ENCODE measurements at regions not wholly inside any gene's neighbourhood (a gene's known extent, or its start where the extent isn't known, plus 50 kb on each side); places are given as distances from the start of the nearest gene placed in this dataset.
A peak's percentile ranks its signal among the peaks of the same experiment; 100 is the strongest.

DNA sequence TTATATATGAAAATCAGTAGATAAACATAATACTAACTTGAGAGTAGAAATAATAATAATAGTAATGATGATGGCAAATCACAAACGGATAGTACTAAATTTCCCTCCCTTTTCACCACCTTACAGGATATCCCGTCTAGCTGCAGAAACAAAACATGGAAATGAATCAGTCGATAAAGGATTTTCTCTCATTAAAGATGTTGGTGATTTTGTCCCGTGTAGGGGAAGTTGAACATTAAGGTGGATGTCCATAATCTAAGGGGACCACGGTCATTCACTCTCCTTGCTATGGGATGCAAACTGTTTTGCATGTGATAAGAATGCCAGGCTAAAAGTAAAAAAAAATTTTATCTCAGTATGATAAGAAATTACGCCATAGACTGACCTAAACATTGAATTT lies 1027.7 kb upstream of the NR2F2 start:
- peaks cover 9% of the 10 kb centered on the region; the same call in 1 of the 2 replicates for H3K9me3 ChIP-seq
- DNase-seq, result no peak
- no peak overlapping the region for H3K4me3 ChIP-seq
- no peaks in the 10 kb centered on the region for H3K36me3 ChIP-seq
- no peaks in the 10 kb centered on the region for H3K27me3 ChIP-seq

- Histone ChIP-seq H3K4me3 (no peak overlapping the region), H3K36me3 (no peaks in the 10 kb centered on the region), H3K9me3 (peaks cover 9% of the 10 kb centered on the region; the same call in 1 of the 2 replicates), H3K27me3 (no peaks in the 10 kb centered on the region)
- DNase-seq, result no peak
Observed at GRCh38 chr15:95303713-95304112, 1026.8 kb upstream of the NR2F2 start.

- H3K36me3 ChIP-seq, result no peaks in the 10 kb centered on the region
- no peak for DNase-seq
- peak overlapping the region; percentile 2; the same call in 1 of the 2 replicates for H3K4me3 ChIP-seq
- peaks cover 9% of the 10 kb centered on the region; the same call in 1 of the 2 replicates for H3K9me3 ChIP-seq
- no peaks in the 10 kb centered on the region for H3K27me3 ChIP-seq
Observed at GRCh38 chr15:95304151-95304946, 1026.2 kb upstream of the NR2F2 start.

GRCh38 chr15:95304947-95305400 lies 1025.5 kb upstream of the NR2F2 start:
- no peak overlapping the region for H3K4me3 ChIP-seq
- DNase-seq, result no peak
- H3K27me3 ChIP-seq, result no peaks in the 10 kb centered on the region
- H3K9me3 ChIP-seq, result peaks cover 9% of the 10 kb centered on the region; the same call in 1 of the 2 replicates
- no peaks in the 10 kb centered on the region for H3K36me3 ChIP-seq

DNA sequence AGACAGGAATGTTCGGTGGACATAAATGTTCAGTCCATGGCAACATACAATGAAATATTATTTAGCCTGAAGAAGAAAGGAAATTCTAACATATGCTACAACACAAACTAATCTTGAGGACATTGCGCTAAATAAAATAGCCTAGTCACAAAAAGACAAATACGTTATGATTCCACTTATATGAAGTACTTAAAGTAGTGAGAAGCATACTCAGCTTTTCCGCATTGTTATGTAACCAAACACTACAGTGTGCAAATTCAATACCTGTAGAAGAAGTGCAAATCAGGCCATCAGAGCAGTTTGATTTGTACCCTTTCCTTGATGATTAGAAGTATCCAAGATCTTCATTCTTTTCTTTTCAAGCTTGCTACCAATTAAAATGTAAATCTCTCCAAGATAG lies 1023.4 kb upstream of the NR2F2 start:
- Histone ChIP-seq H3K27me3 (no peaks in the 10 kb centered on the region), H3K36me3 (no peaks in the 10 kb centered on the region), H3K4me3 (no peak overlapping the region), H3K9me3 (peaks cover 3% of the 10 kb centered on the region; the same call in 1 of the 2 replicates)
- DNase-seq, result no peak

- Histone ChIP-seq H3K4me3 (no peak overlapping the region), H3K9me3 (no peaks in the 10 kb centered on the region)
- DNase-seq, result no peak
Observed at GRCh38 chr15:95319242-95319641, 1011.3 kb upstream of the NR2F2 start.

GRCh38 chr15:95323796-95324195 lies 1006.7 kb upstream of the NR2F2 start:
- no peak for DNase-seq
- Histone ChIP-seq H3K9me3 (no peaks in the 10 kb centered on the region), H3K36me3 (no peaks in the 10 kb centered on the region), H3K4me3 (no peak overlapping the region), H3K27me3 (no peaks in the 10 kb centered on the region)

More at GRCh38 chr15:95319242-95319641, 1011.3 kb upstream of the NR2F2 start:
- no peaks in the 10 kb centered on the region for H3K27me3 ChIP-seq
- H3K36me3 ChIP-seq, result no peaks in the 10 kb centered on the region

- Histone ChIP-seq H3K4me3 (no peak overlapping the region), H3K36me3 (no peaks in the 10 kb centered on the region), H3K9me3 (no peaks in the 10 kb centered on the region), H3K27me3 (no peaks in the 10 kb centered on the region)
- DNase-seq, result no peak
Observed at GRCh38 chr15:95324656-95325055, 1005.8 kb upstream of the NR2F2 start.

GRCh38 chr15:95325763-95326404 lies 1004.6 kb upstream of the NR2F2 start:
- no peaks in the 10 kb centered on the region for H3K9me3 ChIP-seq
- H3K4me3 ChIP-seq, result no peak overlapping the region
- H3K27me3 ChIP-seq, result no peaks in the 10 kb centered on the region
- no peaks in the 10 kb centered on the region for H3K36me3 ChIP-seq
- no peak for DNase-seq

DNA sequence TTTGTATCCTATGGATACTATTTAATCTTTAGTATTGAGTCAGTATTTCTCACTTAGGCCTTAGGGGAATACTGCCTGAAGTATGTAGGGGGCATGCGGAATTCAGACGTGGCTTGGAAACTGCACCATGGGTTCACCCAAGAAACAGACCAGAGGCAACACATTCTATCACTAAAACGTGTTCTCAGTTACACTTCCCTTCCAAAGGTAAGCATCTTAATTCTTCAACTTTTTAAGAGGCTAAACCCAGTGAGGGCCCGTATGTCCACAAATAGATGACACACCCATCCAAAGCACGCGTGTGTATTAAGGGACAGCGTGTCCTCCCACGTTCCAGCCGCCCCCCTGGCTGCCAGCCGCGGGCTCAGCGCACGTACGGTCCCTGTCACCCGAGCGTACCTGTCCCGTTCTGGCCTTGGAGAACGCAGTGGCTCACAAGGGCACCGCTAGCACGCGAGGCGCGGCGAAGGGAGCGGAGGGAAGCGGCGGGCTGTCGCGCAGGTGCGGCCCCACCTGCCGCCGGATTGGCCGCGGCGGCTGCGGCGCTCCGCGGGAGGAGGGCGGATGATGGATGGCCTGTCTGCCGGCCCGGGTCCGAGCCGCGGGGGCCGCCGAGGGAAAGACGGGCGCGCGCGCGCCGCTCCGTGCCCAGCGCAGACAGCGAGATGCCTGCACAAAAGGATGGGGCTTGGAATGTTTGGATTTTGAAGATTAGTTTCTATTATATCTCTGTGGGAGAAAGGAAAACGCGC lies 1003.9 kb upstream of the NR2F2 start:
- no peaks in the 10 kb centered on the region for H3K9me3 ChIP-seq
- H3K36me3 ChIP-seq, result no peaks in the 10 kb centered on the region
- no peaks in the 10 kb centered on the region for H3K27me3 ChIP-seq
- no peak overlapping the region for H3K4me3 ChIP-seq
- no peak for DNase-seq

DNA sequence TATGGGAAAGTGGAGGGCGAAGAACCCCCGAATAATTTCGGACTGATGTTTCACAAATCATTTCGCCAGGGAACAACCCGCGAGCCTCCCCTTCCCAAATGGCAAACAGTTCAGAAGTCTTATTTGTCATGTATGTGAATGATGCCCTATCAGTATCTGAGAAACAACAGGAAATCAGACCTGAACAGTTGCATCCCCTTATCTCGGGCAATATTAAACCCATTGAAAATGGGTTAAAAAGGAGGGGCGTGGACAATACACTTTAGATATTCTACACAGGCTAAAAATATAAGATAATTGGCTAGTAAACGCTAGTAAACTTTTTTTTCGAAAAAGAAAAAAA lies 1003.3 kb upstream of the NR2F2 start:
- Histone ChIP-seq H3K27me3 (no peaks in the 10 kb centered on the region), H3K9me3 (no peaks in the 10 kb centered on the region), H3K36me3 (no peaks in the 10 kb centered on the region), H3K4me3 (no peak overlapping the region)
- no peak for DNase-seq

GRCh38 chr15:95327661-95328060 lies 1002.8 kb upstream of the NR2F2 start:
- DNase-seq, result no peak
- H3K4me3 ChIP-seq, result no peak overlapping the region

DNA sequence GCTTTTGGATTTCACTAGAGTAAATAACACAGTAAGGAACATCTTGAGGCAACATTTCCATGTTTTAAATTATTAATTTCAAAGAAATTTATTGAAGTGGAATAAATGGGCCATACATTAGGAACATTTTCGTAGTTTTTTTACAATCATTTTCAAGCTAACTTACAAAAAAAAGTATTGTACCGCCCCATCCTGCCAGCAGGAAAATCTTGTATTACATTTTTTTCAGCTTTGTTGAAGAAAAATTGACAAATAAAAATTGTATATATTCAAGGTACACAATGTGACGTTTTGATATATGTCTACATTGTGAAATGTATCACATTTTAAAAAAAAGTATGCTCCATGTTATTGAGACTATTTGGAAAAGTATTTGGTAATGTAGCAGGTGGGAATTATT lies 1001.9 kb upstream of the NR2F2 start:
- Histone ChIP-seq H3K36me3 (no peaks in the 10 kb centered on the region), H3K4me3 (no peak overlapping the region), H3K9me3 (no peaks in the 10 kb centered on the region), H3K27me3 (no peaks in the 10 kb centered on the region)
- no peak for DNase-seq

More at GRCh38 chr15:95327661-95328060, 1002.8 kb upstream of the NR2F2 start:
- Histone ChIP-seq H3K9me3 (no peaks in the 10 kb centered on the region), H3K27me3 (no peaks in the 10 kb centered on the region), H3K36me3 (no peaks in the 10 kb centered on the region)

GRCh38 chr15:95329362-95329761 lies 1001.1 kb upstream of the NR2F2 start:
- Histone ChIP-seq H3K9me3 (no peaks in the 10 kb centered on the region), H3K4me3 (no peak overlapping the region), H3K36me3 (no peaks in the 10 kb centered on the region), H3K27me3 (no peaks in the 10 kb centered on the region)
- DNase-seq, result no peak

GRCh38 chr15:95341686-95342085 lies 988.8 kb upstream of the NR2F2 start:
- Histone ChIP-seq H3K36me3 (no peaks in the 10 kb centered on the region), H3K4me3 (no peak overlapping the region), H3K9me3 (no peaks in the 10 kb centered on the region), H3K27me3 (no peaks in the 10 kb centered on the region)
- DNase-seq, result no peak

- no peaks in the 10 kb centered on the region for H3K9me3 ChIP-seq
- no peaks in the 10 kb centered on the region for H3K36me3 ChIP-seq
- H3K4me3 ChIP-seq, result no peak overlapping the region
- DNase-seq, result no peak
- no peaks in the 10 kb centered on the region for H3K27me3 ChIP-seq
Observed at GRCh38 chr15:95345867-95346266, 984.6 kb upstream of the NR2F2 start.

DNA sequence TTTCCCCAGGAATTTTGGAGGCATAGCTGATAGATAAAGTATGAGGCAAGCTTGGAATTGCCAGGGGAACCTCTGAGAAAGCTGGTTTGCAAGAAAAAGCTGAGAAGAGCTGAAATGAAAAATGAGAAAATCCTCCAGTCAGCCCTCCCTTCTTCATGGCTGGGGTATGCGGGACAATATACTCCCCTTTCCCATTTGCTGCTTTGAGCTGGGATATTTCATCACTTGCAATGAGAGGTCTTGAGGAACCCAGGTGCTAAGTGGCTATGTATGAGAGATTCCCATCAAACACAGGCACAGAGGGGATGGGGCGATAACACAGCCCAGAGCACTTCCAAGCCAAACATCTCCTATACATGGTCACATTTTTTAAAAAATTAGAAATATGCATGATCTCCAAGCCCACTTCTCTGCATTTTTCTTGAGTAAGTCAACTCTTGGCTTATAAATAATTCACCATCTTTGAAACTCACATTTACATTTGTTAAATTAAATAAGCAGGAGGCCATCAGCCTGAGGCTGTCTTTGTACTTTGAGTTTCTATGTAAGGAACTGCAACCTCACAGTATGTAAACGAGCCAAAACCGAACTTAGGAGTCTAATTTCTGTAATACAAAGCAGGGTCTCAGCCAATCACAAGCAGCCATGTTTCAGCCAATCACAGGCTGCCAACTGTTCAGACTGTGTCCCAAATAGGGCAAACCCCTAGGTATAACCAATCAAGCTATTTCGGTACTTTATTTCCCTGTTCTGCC lies 983.6 kb upstream of the NR2F2 start:
- H3K4me3 ChIP-seq, result no peak overlapping the region
- no peak for DNase-seq
- H3K36me3 ChIP-seq, result no peaks in the 10 kb centered on the region
- no peaks in the 10 kb centered on the region for H3K27me3 ChIP-seq
- H3K9me3 ChIP-seq, result no peaks in the 10 kb centered on the region
